C4-2B (cell line): ENCODE measurements at regions not wholly inside any gene's neighbourhood (a gene's known extent, or its start where the extent isn't known, plus 50 kb on each side); places are given as distances from the start of the nearest gene placed in this dataset.

Experiments
- ZFX ChIP-seq: fragments of 450-650 bp; IDR thresholded peaks from 2 replicates; pipeline ENCODE4 v1.6.1; 2017
- TF ChIP-seq, protein P1 (sequence below): fragments of 450-650 bp; conservative IDR thresholded peaks from 2 replicates; pipeline ENCODE4 v1.5.1; 2017; ENCODE audit warnings: mild to moderate bottlenecking

GRCh38 chr9:88874391-88874790 lies 116.9 kb upstream of the S1PR3 start:
- TF ChIP-seq, protein P1, sequence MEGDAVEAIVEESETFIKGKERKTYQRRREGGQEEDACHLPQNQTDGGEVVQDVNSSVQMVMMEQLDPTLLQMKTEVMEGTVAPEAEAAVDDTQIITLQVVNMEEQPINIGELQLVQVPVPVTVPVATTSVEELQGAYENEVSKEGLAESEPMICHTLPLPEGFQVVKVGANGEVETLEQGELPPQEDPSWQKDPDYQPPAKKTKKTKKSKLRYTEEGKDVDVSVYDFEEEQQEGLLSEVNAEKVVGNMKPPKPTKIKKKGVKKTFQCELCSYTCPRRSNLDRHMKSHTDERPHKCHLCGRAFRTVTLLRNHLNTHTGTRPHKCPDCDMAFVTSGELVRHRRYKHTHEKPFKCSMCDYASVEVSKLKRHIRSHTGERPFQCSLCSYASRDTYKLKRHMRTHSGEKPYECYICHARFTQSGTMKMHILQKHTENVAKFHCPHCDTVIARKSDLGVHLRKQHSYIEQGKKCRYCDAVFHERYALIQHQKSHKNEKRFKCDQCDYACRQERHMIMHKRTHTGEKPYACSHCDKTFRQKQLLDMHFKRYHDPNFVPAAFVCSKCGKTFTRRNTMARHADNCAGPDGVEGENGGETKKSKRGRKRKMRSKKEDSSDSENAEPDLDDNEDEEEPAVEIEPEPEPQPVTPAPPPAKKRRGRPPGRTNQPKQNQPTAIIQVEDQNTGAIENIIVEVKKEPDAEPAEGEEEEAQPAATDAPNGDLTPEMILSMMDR = no peak
- no peak for TF ChIP-seq ZFX
